CD4-positive, alpha-beta memory T cell (primary cell): ENCODE measurements at regions not wholly inside any gene's neighbourhood (a gene's known extent, or its start where the extent isn't known, plus 50 kb on each side); places are given as distances from the start of the nearest gene placed in this dataset.
"Not testable (repeated sequence)": the region's sequence is repeated elsewhere in the genome, so short reads cannot be mapped to it uniquely, and the experiment has no call there.

Source experiments
- CTCF ChIA-PET: fragments of 350-600 bp; sonication (Branson Sonifier 250); formaldehyde crosslinking; loops from one replicate; lab custom pipeline; 2021; ENCODE audit warnings: inconsistent platforms; ENCODE audit not compliant: partially characterized antibody; lab: Charles Lee
- POLR2A ChIA-PET: fragments of 350-600 bp; sonication (Branson Sonifier 250); formaldehyde crosslinking; loops from one replicate; lab custom pipeline; 2021; ENCODE audit not compliant: partially characterized antibody; lab: Charles Lee
- DNase-seq, 5 donors: peaks; one replicate each; pipeline versions ENCODE4 v3.0.0 to v3.0.0-alpha.2; 2020 to 2022; ENCODE audit warnings: mixed read lengths in 1 of 5
- H3K27ac ChIP-seq: one replicate; pipeline ENCODE4 v1.7.0; 2013; ENCODE audit warnings: low read depth, low read length
- H3K27me3 ChIP-seq: 2 replicates; pipeline ENCODE4 v1.7.0; 2013; ENCODE audit warnings: mild to moderate bottlenecking, low read length, moderate library complexity; ENCODE audit not compliant: insufficient read depth
- H3K36me3 ChIP-seq: 2 replicates; pipeline ENCODE4 v1.7.0; 2013; ENCODE audit warnings: mild to moderate bottlenecking, low read length, moderate library complexity; ENCODE audit not compliant: insufficient read depth
- H3K4me1 ChIP-seq: 2 replicates; pipeline ENCODE4 v1.7.0; 2013; ENCODE audit warnings: mild to moderate bottlenecking, low read length, moderate library complexity; ENCODE audit not compliant: insufficient read depth
- H3K4me3 ChIP-seq, 2 donors: one replicate each; pipeline ENCODE4 v1.7.0; 2013; ENCODE audit warnings: low read length in 2 of 2, mild to moderate bottlenecking in 1 of 2
- H3K9me3 ChIP-seq, 2 donors: one replicate each; pipeline ENCODE4 v1.7.0; 2013; ENCODE audit warnings: low read length in 2 of 2, control low read depth in 1 of 2; ENCODE audit not compliant: control insufficient read depth in 1 of 2
- H3K27ac Mint-ChIP-seq, 7 donors: one replicate each; pipeline ENCODE4 v1.8.0; 2020 to 2021; ENCODE audit warnings: mixed read lengths in 7 of 7, mild to moderate bottlenecking in 6 of 7, inconsistent platforms in 3 of 7, moderate library complexity in 3 of 7
- H3K27me3 Mint-ChIP-seq, 2 donors: one replicate each; pipeline ENCODE4 v1.8.0; 2020 to 2021; ENCODE audit warnings: mixed read lengths in 2 of 2
- H3K36me3 Mint-ChIP-seq, 2 donors: one replicate each; pipeline ENCODE4 v1.8.0; 2020 to 2021; ENCODE audit warnings: mixed read lengths in 2 of 2, inconsistent platforms in 1 of 2, mild to moderate bottlenecking in 1 of 2
- H3K4me1 Mint-ChIP-seq, 4 donors: one replicate each; pipeline ENCODE4 v1.8.0; 2020 to 2021; ENCODE audit warnings: mixed read lengths in 4 of 4, mild to moderate bottlenecking in 1 of 4
- H3K4me3 Mint-ChIP-seq, 8 donors: one replicate each; pipeline ENCODE4 v1.8.0; 2020 to 2021; ENCODE audit warnings: mixed read lengths in 8 of 8, mild to moderate bottlenecking in 7 of 8, moderate library complexity in 6 of 8, inconsistent platforms in 3 of 8
- H3K9me3 Mint-ChIP-seq, 8 donors: one replicate each; pipeline ENCODE4 v1.8.0; 2020 to 2021; ENCODE audit warnings: mixed read lengths in 8 of 8, mild to moderate bottlenecking in 5 of 8, inconsistent platforms in 3 of 8, moderate library complexity in 1 of 8
- intact Hi-C: fragments of 100-400 bp; cut with micrococcal nuclease; formaldehyde crosslinking; loops from one replicate; pipeline ENCODE4 v1.15.1; 2023

DNA sequence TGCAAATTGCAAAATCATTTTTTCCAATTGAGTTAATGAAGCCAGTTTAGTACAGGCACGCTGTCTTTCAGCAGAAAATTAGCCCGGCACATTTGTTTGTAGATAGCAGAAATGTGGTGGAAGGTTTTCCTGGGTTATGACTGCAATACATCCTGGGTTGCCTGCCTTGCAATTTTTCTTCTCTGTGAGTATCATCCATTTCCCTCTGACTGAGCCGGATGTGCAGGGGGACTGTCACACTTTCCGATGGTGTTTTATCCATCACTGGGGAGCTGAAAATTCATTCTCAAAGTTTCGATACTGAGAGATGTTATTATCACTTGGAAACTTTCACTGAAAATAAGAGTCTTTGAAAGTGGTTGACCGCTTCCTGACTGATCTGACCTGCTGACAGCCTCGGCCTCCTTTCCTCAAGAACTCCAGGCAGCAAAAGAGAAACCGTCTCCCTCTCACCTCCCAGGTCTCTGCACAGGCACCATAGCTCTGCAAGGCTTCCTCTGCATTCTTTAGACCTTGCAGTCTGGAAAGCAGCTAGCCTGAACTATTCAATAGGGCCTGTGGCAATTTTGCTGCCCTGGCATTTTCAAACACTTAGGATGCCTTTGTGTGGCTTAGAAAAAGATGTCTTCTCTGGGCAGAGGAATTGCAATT, 320.8 kb upstream of the NRP1 start:
- Histone ChIP-seq H3K27me3 (no peaks in the 10 kb centered on the region), H3K4me3 (no peak overlapping the region), H3K36me3 (no peaks in the 10 kb centered on the region), H3K4me1 (no peaks in the 10 kb centered on the region), H3K9me3 (no peaks in the 10 kb centered on the region), H3K27ac (no peak overlapping the region)
- Mint-ChIP-seq H3K4me3 (peak overlapping the region in 3 of 8 donors; percentile 37 to 54 (median 41)), H3K4me1 (peaks cover 0 to 4% (median 2%) of the 10 kb centered on the region in 4 donors), H3K9me3 (peaks cover 0 to 15% (median 7%) of the 10 kb centered on the region in 8 donors), H3K27me3 (peaks cover 3 to 8% of the 10 kb centered on the region in 2 donors), H3K36me3 (no peaks in the 10 kb centered on the region), H3K27ac (peak overlapping the region in 1 of 7 donors; percentile 1)
- CTCF ChIA-PET, result no interaction called here
- POLR2A ChIA-PET, result no interaction called here
- intact Hi-C loops, result no loop called here
- DNase-seq, result no peak

DNA sequence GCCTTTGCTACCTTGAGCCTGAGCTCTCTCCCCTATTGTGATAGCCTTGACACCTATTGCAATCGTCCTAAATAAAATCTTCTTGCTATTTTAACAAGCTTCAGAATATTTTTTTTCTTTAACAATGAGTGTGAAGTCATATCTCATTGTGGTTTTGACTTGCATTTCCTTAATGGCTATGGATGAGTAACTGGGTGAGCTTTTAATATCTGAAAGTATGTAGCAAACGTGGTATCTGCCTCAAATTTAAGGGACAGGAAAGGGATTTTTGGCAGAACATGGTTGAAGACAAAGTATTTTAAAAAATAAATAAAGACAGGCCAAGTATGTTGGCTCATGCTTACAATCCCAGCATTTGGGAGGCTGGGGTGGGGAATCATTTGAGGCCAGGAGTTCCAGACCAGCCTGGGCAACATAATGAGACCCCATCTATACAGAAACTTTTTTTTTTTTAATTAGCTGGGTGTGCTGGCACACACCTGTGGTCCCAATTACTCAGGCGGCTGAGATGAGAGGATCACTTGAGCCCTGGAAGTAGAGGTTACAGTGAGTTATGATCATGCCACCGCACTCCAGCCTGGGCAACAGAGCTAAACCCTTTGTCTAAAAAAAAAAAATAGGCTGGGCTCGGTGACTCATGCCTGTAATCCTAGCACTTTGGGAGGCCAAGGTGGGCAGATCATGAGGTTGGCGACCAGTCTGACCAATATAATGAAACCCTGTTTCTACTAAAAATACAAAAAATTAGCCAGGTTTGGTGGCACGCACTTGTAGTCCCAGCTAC, 319.3 kb upstream of the NRP1 start:
- peaks cover 3 to 10% of the 10 kb centered on the region in 2 donors for H3K27me3 Mint-ChIP-seq
- DNase-seq, result no peak
- Histone ChIP-seq H3K4me1 (no peaks in the 10 kb centered on the region), H3K9me3 (no peaks in the 10 kb centered on the region), H3K36me3 (no peaks in the 10 kb centered on the region), H3K4me3 (no peak overlapping the region), H3K27me3 (no peaks in the 10 kb centered on the region), H3K27ac (no peak overlapping the region)
- no peak overlapping the region for H3K4me3 Mint-ChIP-seq
- H3K27ac Mint-ChIP-seq, result peak overlapping the region in 1 of 7 donors; percentile 67
- H3K4me1 Mint-ChIP-seq, result peaks cover 0 to 4% (median 2%) of the 10 kb centered on the region in 4 donors
- peaks cover 0 to 15% (median 9%) of the 10 kb centered on the region in 8 donors for H3K9me3 Mint-ChIP-seq
- no peaks in the 10 kb centered on the region for H3K36me3 Mint-ChIP-seq
- intact Hi-C loops, result no loop called here
- POLR2A ChIA-PET, result no interaction called here
- CTCF ChIA-PET, result no interaction called here

DNA sequence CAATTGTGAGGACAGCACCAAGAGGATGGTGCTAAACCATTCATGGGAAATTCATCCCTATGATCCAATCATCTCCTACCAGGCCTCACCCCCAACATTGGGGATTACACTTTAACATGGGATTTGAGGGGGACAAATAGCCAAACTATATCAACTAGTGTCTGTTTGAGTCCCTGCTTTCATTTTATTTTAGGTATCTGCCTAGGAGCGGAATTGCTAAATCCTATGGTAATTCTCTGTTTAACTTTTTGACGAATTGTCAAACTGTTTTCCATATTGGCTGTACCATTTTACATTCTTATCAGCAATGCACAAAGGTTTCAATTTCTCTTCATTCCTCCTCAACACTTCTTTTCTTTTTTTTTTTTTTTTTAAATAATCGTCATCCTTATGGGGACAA, 318.4 kb upstream of the NRP1 start:
- peaks cover 3 to 15% (median 9%) of the 10 kb centered on the region in 8 donors for H3K9me3 Mint-ChIP-seq
- Histone ChIP-seq H3K4me3 (no peak overlapping the region), H3K36me3 (no peaks in the 10 kb centered on the region), H3K27ac (no peak overlapping the region), H3K27me3 (no peaks in the 10 kb centered on the region), H3K4me1 (no peaks in the 10 kb centered on the region), H3K9me3 (no peaks in the 10 kb centered on the region)
- CTCF ChIA-PET, result no interaction called here
- no peak for DNase-seq
- no peak overlapping the region for H3K27ac Mint-ChIP-seq
- H3K4me3 Mint-ChIP-seq, result no peak overlapping the region
- intact Hi-C loops, result no loop called here
- H3K27me3 Mint-ChIP-seq, result peaks cover 6 to 16% of the 10 kb centered on the region in 2 donors
- H3K36me3 Mint-ChIP-seq, result no peaks in the 10 kb centered on the region
- POLR2A ChIA-PET, result no interaction called here
- peaks cover 0 to 4% (median 2%) of the 10 kb centered on the region in 4 donors for H3K4me1 Mint-ChIP-seq

DNA sequence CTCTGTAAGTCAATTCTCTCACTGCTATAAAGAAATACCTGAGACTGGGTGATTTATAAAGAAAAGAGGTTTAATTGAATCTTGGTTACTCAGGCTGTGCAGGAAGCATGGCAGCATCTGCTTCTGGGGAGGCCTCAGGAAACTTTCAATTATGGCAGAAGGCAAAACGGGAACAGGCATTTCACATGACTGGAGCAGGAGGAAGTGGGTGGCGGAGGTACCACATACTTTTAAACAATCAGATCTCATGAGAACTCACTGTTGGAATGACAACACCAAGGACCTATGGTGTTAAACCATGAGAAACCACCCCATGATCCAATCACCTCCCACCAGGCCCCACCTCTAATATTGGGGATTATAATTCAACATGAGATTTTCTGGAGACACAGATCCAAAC, 315.7 kb upstream of the NRP1 start:
- H3K27me3 ChIP-seq, H3K9me3 ChIP-seq, H3K36me3 Mint-ChIP-seq, DNase-seq, H3K36me3 ChIP-seq, H3K27ac ChIP-seq, CTCF ChIA-PET, H3K4me3 Mint-ChIP-seq, POLR2A ChIA-PET, H3K4me1 ChIP-seq, H3K27ac Mint-ChIP-seq, H3K4me1 Mint-ChIP-seq, intact Hi-C loops, H3K4me3 ChIP-seq: not testable (repeated sequence)
- Mint-ChIP-seq H3K27me3 (peaks cover 4 to 17% of the 10 kb centered on the region in 2 donors), H3K9me3 (peaks cover 3 to 15% (median 10%) of the 10 kb centered on the region in 8 donors)

DNA sequence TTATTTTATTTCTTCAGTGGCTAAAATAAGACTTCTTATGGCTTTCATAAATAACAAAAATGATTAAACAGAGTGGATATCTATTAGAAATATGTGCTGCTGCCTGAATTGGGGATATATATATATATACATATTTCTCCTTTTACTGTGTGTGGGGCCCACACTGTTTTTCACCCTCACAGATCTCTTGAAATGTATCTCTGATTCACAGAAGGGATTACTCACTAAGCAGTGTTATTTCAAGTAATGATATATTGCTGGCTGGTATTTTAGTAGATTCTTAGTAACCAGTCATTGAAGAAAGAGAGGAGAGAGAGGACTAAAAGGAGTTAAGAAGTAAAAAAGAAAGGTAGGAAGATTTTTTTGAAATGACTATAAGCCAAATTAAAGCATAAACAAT, 308.6 kb upstream of the NRP1 start:
- DNase-seq, result no peak
- Mint-ChIP-seq H3K27me3 (peaks cover 2 to 11% of the 10 kb centered on the region in 2 donors), H3K27ac (no peak overlapping the region), H3K4me1 (no peaks in the 10 kb centered on the region), H3K36me3 (no peaks in the 10 kb centered on the region), H3K4me3 (no peak overlapping the region), H3K9me3 (peaks cover 0 to 3% (median 0%) of the 10 kb centered on the region in 8 donors)
- POLR2A ChIA-PET, result no interaction called here
- CTCF ChIA-PET, result no interaction called here
- H3K9me3 ChIP-seq, result no peaks in the 10 kb centered on the region
- H3K4me3 ChIP-seq, result no peak overlapping the region
- H3K36me3 ChIP-seq, result no peaks in the 10 kb centered on the region
- no peak overlapping the region for H3K27ac ChIP-seq
- no peaks in the 10 kb centered on the region for H3K4me1 ChIP-seq
- no peaks in the 10 kb centered on the region for H3K27me3 ChIP-seq
- intact Hi-C loops, result no loop called here

DNA sequence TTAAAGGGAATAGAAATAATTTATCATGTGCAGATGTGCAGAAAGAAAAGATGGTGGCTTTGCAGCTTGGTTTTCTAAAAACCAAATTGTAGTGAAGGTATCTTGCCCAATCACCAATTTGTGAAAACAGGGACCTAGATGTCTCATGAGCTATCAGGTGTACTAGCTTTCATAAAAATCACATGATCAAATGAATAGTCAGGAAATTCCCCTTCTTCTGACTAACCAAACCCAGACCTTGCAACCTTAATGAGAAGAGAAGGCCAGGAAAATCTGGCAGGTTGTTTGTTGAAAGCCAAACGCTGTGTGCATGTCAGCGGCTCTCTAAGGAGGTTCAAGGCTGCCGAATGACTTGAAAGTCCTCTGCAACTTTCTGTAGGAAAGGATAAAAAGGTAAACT, 304.4 kb upstream of the NRP1 start:
- Mint-ChIP-seq H3K4me3 (no peak overlapping the region), H3K27ac (no peak overlapping the region), H3K36me3 (no peaks in the 10 kb centered on the region), H3K4me1 (no peaks in the 10 kb centered on the region), H3K9me3 (peaks cover 0 to 3% (median 0%) of the 10 kb centered on the region in 8 donors), H3K27me3 (peaks cover 4 to 10% of the 10 kb centered on the region in 2 donors)
- ChIA-PET CTCF (no interaction called here), POLR2A (no interaction called here)
- Histone ChIP-seq H3K4me3 (no peak overlapping the region), H3K27ac (no peak overlapping the region), H3K36me3 (no peaks in the 10 kb centered on the region), H3K4me1 (no peaks in the 10 kb centered on the region), H3K9me3 (no peaks in the 10 kb centered on the region), H3K27me3 (no peaks in the 10 kb centered on the region)
- intact Hi-C loops, result no loop called here
- no peak for DNase-seq

DNA sequence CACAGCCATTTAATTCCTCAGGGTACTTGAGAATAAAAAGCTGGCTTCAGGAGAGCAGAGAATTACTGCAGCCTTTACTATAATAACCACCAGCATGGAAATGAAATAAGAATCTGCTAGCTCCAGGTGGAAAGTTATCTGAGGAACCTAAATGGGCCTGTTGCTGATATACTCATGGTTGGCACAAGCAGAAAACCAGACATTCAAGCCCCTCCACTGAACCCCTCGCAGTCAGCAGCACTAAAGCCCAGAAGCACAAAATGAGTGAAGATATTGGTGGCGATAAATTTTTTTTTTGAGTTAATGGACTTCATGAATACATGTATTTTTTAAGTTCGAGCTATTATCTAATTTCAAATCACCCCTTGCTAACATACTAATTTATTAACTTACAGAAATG, 303.9 kb upstream of the NRP1 start:
- no peaks in the 10 kb centered on the region for H3K9me3 ChIP-seq

More for the DNA sequence above, 303.9 kb upstream of the NRP1 start:
- no peaks in the 10 kb centered on the region for H3K36me3 ChIP-seq
- intact Hi-C loops, result no loop called here
- H3K9me3 Mint-ChIP-seq, result peaks cover 0 to 2% (median 0%) of the 10 kb centered on the region in 8 donors
- no peak overlapping the region for H3K27ac ChIP-seq
- H3K4me3 Mint-ChIP-seq, result no peak overlapping the region
- CTCF ChIA-PET, result no interaction called here
- no peaks in the 10 kb centered on the region for H3K27me3 ChIP-seq
- H3K4me3 ChIP-seq, result no peak overlapping the region
- no peak for DNase-seq
- H3K27me3 Mint-ChIP-seq, result peaks cover 4 to 9% of the 10 kb centered on the region in 2 donors
- POLR2A ChIA-PET, result no interaction called here
- H3K4me1 ChIP-seq, result no peaks in the 10 kb centered on the region
- H3K27ac Mint-ChIP-seq, result no peak overlapping the region
- H3K4me1 Mint-ChIP-seq, result no peaks in the 10 kb centered on the region
- H3K36me3 Mint-ChIP-seq, result no peaks in the 10 kb centered on the region
